Fibroblast of mammary gland (primary cell): ENCODE measurements at regions not wholly inside any gene's neighbourhood (a gene's known extent, or its start where the extent isn't known, plus 50 kb on each side); places are given as distances from the start of the nearest gene placed in this dataset.
A peak's percentile ranks its signal among the peaks of the same experiment; 100 is the strongest.
"Not testable (repeated sequence)": the region's sequence is repeated elsewhere in the genome, so short reads cannot be mapped to it uniquely, and the experiment has no call there.

ENCODE experiments used
- DNase-seq: peaks from one replicate; pipeline ENCODE4 v3.0.0-alpha.2; 2010; ENCODE audit warnings: low read depth
- H3K4me3 ChIP-seq: 2 replicates; pipeline ENCODE4 v1.5.1; 2011; ENCODE audit warnings: low read depth, mild to moderate bottlenecking, low read length, moderate library complexity; ENCODE audit not compliant: control insufficient read depth
- TF ChIP-seq, protein P1 (sequence below): conservative IDR thresholded peaks from 2 replicates; pipeline ENCODE4 v1.5.1; 2011; ENCODE audit warnings: low read depth, low read length, inconsistent platforms; ENCODE audit not compliant: control insufficient read depth, insufficient read depth

DNA sequence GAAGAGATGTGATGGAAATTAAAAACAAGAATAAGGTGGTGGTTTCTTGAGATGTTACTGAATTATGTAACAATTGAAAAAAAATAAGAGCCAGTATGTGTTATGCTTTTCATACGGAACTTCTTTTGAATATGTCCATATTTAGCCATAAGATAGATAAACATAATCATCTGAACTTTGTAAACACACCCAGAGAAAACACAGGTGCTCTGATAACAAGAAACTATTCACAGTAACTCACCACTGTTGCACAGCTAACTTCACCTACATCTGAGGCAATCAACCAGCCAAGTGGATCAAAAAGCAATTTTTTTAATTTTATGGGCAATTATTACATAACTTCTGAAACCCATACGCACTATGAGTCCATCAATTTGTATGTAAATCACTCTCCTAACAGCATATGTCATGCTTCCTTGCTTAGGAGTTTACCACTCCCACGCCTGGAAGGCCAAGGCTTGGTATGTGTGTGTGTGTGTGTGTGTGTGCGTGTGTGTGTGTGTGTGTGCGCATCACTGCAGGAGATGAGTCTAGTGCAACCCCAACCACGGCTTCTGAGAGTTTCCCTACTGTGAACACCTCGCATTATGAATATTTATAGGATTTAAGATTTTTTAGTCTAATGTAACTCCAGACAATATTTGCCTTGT, 443.4 kb downstream of the BCAT1 start:
- TF ChIP-seq, protein P1, sequence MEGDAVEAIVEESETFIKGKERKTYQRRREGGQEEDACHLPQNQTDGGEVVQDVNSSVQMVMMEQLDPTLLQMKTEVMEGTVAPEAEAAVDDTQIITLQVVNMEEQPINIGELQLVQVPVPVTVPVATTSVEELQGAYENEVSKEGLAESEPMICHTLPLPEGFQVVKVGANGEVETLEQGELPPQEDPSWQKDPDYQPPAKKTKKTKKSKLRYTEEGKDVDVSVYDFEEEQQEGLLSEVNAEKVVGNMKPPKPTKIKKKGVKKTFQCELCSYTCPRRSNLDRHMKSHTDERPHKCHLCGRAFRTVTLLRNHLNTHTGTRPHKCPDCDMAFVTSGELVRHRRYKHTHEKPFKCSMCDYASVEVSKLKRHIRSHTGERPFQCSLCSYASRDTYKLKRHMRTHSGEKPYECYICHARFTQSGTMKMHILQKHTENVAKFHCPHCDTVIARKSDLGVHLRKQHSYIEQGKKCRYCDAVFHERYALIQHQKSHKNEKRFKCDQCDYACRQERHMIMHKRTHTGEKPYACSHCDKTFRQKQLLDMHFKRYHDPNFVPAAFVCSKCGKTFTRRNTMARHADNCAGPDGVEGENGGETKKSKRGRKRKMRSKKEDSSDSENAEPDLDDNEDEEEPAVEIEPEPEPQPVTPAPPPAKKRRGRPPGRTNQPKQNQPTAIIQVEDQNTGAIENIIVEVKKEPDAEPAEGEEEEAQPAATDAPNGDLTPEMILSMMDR, result no peak
- no peak for DNase-seq

DNA sequence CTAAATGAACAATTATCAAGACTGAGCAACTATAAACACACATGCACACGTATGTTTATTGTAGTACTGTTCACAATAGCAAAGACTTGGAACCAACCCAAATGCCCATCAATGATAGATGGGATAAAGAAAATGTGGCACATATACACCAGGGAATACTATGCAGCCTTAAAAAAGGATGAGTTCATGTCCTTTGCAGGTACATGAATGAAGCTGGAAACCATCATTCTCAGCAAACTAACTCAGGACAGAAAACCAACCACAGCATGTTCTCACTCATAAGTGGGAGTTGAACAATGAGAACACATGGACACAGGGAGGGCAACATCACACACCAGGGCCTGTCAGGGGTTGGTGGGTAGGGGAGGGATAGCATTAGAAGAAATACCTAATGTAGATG, 445.4 kb downstream of the BCAT1 start:
- not testable (repeated sequence) for DNase-seq, H3K4me3 ChIP-seq

More for the DNA sequence above, 443.4 kb downstream of the BCAT1 start:
- no peak overlapping the region for H3K4me3 ChIP-seq

DNA sequence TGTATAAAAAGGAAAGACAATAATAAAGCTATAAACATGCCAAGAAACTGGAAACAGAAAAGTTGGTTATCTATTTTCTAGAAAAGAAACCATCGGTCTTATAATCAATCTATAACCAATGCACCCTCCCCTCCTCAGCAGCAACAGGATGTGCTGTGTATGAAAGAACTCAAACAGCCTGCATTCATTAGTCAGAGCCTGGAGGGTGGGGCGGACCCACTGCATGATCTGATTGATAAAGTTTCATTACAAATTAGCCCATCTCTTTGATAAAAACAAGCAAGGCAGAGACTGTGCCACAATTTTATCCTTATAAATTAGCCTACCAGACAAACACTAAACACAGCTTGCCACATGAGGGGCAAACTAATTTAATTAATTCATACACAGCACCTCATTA, 448.1 kb downstream of the BCAT1 start:
- no peak overlapping the region for H3K4me3 ChIP-seq
- peak; percentile 56 for DNase-seq
- TF ChIP-seq, protein P1, result no peak

DNA sequence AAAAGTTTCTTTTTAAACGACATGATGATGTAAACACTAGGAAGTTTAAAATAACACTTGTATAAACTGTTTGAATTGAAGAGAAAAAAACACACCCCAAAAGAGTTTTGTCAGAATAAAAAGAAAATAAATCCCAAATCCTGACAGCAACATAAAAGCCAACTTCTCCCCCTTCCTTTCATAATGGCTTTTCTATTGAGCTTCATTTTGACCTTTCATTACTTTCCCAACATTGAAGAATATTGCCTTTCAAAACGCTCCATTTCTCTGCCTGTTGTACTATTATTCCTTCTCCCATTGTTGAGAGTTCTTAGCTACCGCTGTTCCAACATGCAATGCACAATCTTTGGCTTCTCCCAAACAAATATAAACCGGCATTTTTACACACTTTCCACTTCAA, 448.5 kb downstream of the BCAT1 start:
- TF ChIP-seq, protein P1, result no peak
- H3K4me3 ChIP-seq, result no peak overlapping the region
- no peak for DNase-seq

DNA sequence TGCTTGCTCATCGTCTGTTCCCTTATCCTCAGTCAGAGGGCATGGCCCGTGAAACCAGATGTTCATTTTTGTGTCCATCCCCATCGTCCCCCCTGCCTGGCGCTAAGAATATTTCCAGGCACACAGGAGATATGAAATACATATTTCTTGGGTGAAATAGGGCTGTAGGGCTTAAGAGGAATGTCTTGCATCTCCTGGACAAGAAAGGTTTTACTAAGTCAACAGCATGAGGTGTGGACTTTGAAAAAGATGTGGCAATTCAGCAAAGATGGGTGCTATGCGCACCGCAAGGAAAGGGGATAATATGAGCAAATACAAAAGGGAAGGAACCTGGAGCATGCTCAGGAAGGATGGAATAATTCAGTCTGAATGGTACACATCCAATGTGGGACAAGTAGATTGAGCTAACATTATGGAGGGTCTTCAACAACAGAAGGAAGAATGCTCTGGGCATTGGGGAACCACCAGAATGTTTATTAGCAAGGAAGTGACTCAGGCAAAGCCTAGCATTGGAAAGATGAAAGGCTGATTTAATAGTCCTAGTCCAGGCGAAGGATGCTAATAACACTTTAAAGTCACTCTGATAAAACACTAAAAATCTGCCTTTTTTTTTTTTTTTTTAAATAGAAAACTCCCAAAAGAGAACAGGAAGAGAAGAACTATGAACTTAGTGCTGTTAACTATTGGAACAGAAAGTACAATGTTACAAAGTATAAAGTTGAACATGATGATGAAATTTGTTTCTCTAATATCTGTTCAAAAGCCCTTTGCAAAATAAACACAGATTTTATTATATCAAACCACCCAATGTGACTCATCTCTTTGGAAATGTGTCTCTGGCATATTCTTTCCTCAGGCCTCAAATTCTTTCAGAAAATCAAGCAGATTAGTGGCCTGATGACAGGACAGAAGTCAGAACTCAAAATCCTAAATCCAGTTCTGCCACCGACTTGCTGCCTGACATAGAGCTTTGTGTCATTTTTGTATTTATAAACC, 449.5 kb downstream of the BCAT1 start:
- peak; percentile 84 for DNase-seq
- H3K4me3 ChIP-seq, result no peak overlapping the region
- TF ChIP-seq, protein P1, result no peak

DNA sequence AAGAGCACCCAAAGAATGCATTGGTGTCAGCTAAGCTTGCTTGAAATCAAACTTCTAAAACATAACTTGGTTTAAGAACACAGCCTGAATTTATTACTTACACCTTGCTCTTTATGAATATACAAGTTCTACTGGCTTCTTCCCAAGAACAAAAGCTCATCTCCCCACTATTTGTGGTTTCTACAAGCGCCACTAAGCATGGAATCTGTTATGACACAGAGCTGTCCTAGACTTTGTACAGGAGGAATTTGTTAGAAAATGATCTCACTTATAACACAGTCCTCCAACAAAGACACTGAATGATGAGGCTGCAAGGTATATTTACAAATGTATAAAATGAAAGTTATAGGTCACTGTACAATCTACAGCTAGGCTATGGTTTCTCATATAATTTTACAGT, 452.1 kb downstream of the BCAT1 start:
- no peak overlapping the region for H3K4me3 ChIP-seq
- DNase-seq, result peak; percentile 90
- TF ChIP-seq, protein P1, result no peak

DNA sequence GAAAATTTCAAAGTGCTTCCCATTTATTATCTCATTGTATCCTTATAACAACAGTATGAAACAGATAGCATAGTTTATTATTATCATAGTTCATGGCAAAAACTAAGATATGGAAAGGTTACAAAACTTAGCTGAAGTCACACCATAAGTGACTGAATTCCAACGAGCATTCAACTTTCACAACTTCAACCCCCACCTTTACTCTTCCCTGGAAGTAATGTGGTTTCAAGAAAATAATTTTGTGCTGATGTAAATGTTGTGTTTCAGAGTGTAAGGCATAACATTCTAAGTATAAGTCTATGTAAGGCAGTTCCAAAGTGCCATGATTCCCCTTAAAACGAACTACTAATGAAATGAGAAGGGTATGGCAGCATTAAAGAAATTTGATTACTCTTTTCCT, 454.5 kb downstream of the BCAT1 start:
- no peak for DNase-seq
- no peak overlapping the region for H3K4me3 ChIP-seq
- TF ChIP-seq, protein P1, result no peak
